ENCODE measurements at regions not wholly inside any gene's neighbourhood (a gene's known extent, or its start where the extent isn't known, plus 50 kb on each side); places are given as distances from the start of the nearest gene placed in this dataset.

DNA sequence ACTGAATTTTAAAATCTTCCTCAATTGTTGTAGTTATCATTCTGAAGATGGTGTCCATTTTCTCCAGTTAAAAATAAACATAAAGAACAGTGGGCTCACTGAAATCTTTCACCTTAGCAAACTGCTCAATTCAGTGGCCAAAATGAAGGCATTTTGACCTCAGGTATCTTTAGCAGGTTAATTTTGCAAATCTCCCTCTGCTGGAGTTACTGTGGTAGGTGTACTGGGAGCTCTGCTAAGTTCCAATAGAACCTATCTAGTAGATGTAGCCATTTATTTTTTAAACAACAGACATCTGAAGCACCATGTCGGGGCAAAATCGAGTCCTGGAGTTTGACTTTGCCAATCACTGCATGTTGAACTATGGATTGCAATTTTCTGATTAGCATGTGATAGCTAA, 177.1 kb downstream of the IRS1 start:
- DNase-seq = no peak

DNA sequence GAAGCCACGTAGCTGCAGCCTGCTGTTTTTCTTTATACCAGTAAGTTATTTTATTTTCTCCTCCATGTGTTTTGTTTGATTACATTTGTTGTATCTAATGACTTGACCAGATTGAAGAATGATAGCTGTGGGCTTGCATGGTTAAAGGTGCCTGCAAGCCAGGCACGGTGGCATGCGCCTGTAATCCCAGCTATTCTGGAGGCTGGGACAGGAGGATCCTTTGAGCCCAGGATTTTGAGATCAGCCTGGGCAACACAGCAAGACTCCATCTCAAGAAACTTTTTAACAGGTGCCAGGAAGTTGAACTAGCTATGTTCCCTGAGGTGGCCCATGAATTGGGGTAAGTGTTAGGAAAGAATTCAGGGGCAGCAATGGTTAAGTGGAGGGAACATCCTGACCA, 179.4 kb downstream of the IRS1 start:
- DNase-seq = no peak

DNA sequence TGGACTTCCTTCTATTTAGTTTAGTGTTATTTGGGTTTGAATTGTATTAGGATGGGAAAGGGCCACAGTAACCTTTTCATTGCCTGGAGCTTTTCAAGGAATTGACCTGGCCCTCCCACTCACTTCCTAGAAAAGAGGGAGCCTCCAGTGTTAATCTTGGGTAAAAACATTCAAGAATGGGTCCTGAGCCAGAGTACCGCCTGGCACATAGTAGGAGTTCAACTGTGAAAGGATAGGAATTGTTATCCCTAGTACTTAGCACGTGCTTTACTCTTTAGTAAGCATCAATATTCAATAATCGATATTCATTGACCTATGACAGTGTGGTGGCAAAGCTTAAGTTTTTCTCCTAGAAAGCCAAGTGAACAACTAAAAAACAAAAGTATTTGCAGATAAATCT, 179.9 kb downstream of the IRS1 start:
- no peak for DNase-seq

DNA sequence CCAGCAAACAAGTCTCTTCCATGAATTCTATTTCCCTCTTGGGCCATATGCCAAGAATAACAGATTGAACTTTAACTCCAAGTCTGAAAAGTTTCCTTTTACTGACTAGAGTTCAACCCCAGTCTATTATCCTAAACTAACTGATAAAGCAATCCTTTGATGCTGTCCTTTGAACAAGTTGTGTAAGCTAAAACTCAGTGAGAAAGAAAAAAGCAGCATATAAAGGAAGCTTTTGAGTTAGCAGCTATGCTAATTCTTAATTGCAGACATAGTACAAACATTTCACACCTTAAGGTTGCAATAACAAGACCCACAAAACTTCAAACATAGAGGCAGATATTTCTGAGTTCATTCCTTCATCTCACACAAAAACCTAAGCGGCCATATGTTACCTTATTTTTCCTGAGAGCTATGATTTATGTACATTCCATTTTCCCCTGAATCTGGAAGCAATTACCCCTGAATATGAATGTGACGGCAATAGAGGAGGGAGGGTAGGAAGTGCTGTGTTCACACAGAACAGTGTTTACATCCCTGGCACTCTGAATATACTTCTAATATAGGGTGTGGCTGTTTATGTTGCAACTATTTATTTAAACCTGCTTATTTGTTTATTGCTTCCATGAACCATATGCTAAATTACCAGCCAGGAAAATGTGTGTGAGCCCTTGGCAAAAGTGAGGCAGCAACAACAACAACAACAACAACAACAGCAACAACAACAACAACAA, 180.6 kb downstream of the IRS1 start:
- no peak for DNase-seq

DNA sequence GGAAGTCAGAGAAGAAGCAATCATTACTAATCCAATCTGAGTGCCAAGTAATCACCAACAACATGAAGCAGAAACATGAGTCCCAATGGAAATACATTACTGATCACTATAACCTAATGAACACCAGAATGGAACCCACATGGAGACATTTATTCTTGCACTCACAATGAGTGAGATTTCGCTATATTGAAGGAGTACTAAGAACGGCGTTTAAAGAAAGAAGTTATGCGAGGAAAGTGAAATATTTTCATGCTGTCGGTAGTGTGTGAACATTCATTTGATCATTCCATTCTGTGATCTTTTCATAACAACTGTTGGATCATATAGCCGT, 181.1 kb downstream of the IRS1 start:
- no peak for DNase-seq

DNA sequence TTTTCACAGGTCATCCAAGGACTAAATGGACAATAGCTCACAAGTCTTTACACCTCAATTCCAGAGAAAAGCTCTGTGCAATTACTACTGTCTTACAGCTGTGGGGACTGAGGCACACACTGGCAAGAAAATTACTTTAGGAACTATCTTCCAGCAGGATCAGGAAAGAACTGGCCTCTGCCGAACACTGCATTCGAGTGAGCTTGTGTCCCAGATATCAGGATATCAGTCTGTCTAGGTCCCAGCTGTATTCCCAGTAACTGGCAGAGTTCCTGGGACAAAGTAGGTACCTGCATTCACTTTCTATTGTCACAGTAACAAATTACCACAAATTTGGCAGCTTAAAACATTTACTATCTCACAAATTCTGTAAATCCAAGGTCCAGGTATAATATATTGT, 183.7 kb downstream of the IRS1 start:
- no peak for DNase-seq

DNA sequence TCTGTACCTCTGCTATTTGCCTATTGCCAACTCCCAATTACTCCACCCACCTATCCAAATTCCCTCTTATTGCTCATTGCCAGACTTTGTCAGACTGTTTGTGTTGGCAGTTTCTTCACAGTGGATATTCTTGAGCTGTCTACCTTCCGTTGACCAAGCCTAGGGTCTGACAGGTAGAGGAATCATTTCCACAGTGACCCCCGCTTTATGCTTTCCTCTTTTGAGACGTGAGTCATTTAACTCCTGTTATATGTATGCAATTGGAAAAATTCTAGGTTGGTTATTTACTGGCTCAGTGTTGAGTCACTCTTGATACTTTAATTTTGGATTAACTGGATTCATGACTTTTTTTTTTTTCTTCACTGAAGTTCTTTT, 187.7 kb downstream of the IRS1 start:
- no peak for DNase-seq

DNA sequence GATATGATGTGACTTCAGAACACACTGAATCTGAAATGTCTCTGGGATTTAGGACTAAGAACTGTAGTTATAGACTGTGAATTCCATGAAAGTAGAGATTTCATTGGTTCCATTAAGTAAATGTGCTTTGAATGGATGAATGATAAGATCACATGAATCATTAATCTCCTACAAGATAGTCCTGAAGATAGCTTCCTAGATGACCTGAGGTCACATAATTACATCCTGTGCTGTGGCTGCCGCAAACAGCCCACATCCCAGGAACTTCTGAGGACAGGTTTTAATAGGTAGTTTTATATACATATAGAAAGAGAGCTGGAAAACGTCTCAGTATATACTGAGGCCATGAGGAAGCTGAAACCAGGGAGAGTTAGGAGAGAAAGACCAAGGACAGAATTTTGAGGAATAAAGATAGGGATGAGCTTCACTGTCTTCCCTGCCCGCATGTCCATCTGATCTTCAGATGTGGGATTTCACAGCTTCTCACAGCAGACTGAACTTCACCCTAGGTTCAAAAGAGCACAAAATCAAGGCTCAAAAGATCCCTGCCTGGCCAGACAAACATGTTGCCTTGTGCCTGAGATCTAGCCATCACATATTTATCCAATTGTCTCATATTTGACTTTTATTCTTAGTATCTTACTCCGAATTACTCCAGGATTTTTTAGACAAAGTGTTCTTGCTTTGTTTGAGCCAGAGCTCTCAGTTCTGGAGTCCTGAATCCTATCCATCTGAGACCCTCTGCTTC, 188.2 kb downstream of the IRS1 start:
- DNase-seq = no peak

DNA sequence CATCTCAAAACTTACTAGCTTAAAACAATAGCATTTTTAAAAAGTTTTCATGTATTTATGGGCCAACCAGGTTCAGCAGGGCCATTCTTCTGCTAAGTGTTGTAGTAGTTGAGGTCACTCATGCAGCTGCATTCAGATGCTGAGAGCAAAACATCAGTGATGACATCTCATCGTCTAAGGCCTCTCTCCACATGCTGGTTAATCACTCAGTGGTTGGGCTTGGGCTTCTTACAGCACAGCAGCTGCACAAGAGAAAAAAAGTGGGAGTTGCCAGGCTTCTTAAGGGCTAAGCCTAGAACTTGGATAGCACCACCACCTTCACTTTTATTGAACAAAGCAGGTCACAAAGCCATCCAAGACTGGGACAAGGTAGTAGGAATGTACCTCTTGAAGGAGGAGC, 190.3 kb downstream of the IRS1 start:
- no peak for DNase-seq

DNA sequence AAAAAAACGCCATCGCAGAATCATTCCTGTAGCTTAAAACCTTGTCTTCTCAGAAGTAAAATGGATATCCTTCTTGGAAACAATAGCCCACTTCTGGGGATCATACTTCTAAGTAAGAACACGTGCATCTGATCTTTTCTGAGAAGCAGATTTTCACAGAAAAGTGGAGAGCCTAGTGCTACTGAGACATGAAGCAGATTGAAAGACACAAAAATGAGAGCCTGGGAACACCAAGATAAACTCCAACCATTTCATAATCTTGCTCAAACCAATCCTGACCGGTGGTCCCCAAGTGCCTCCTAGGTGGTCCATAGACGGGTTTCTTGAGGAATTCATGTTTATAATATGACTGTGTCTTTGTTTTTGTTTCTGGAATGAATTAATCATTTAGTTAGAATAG, 191.2 kb downstream of the IRS1 start:
- DNase-seq = no peak

DNA sequence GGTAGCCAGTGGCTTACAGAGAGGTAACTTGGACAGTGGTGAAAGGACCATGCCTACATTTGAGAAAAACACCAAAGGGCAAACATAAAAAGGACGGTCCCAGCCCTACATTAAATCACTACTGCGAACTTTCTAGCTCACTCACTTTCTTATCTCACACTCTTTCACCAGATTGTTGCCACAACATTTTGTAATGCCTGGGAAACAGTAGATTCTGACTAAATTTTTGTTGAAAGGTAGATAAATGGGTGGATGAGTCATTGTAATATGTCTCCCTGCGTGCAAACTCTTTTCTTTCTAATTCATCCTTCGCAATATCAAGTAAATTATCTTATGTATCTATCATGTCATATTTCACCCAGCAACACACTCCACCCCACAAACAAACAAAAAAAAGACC, 192.2 kb downstream of the IRS1 start:
- no peak for DNase-seq

DNA sequence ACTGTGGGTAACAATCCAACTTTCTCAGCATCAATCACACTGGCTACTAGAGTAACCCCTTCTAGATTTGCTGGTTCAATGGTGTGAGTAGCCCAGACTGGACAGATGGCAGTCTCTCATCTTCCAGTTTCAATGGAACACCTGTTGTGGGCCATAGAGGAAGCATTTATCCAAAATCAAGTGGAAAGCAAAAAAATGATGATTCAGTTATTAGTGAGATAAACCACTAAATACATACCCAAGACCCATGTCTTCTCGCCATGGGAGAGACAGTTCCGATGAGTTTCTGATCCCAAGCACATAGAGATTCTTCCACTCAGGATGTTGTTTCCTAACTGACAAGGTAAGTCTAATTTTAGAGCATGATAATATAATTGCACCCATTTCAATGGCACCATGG, 194.0 kb downstream of the IRS1 start:
- DNase-seq = no peak

DNA sequence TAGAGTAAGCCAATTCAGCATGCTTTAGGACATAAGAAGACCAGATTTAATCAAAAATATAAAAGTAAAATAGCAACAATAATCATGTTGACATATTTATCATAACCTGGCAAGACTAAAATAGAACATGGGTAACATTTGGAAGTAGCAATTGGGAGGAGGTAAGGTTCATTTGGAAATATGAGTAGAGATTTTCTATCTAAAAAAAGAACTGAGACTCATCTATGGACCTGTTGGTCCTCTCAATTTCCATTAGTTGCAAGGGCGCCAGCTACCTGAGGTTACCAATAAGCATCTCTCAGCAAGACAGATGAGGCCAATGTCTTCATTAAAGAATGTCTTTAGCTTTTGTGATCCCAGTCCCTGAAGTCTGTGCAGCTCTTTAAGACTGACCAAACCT, 196.0 kb downstream of the IRS1 start:
- DNase-seq = no peak

DNA sequence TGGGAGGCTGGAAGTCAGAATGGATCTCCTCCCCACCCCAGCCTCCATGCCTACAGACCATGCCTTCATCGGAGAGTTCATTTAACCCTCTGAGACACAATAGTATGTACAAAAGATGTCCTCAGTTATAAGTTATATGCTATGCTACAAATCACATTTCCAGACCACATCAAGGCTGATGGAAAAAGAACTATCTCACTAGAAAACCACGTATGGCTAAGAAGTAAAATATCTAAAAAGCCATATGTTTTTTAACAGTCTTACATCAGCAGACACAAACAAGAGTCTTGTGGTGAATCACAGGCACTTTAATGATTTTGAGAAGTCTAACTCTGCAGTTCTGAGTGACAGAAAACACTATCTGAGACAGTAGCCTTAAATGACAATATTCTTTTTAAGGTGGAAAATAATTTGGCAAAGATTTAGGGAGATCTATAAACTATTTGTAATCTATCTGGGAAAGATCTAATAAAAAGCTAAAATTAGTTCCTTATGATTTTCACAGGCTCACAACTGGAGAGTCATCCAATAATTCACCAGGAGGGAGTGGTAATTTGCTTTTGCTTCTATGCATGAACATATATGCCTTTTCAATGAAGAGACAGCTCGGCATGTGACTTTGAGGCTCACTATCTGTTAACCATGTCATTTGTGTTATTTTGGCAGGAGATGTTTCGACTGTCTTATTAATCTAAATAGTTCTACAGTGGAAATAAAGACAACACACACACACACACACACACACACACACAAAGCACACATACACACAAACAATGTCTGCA, 197.5 kb downstream of the IRS1 start:
- DNase-seq = no peak

DNA sequence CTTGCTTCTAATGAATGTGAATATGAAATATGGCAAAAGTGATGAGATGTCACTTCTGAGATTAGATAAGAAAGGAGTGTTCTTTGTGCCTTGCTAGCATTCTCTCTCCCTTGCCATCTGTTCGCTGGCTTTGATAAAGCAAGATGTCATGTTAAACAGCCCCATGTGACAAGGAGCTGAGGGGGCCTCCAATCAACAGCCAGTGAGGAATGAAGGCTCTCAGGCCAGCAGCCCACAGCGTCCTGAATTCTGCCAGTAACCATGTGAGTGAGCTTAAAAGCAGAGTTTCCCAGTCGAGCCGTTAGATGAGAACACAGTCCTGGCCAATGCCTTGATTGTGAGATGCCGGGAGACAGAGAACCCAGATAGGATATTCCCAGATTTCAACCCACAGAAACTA, 198.8 kb downstream of the IRS1 start:
- DNase-seq = no peak

DNA sequence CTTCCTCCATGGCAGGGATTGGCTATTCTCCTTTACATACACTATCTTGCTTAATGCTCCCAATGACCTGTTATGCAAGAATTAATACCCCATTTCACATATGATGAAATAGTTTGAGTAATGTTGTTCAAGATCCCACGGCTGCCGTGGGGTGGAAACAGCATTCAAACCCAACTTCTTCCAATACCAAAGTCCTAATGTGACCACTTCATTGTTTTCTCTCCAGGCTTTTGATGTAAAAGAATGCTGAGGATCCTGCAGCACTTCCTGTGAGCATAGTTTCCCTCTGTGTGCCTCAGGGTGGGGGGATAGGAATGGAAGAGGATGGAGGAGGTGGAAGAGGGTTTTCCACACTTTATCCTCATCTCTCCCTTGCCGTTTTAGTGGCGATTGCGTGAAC, 199.4 kb downstream of the IRS1 start:
- DNase-seq = no peak

DNA sequence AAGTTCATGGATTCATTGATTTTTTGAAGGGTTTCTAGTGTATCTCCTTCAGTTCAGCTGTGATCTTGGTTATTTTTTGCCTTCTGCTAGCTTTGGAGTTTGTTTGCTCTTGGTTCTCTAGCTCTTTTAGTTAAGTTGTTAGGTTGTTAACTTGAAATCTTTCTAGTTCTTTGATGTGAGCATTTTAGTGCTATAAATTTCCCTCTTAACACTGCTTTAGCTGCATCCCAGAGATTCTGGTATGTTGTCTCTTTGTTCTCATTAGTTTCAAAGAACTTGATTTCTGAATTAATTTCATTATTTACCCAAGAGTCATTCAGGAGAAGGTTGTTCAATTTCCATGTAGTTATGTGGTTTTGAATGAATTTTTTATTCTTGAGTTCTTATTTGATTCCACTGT, 210.6 kb downstream of the IRS1 start:
- DNase-seq = no peak

DNA sequence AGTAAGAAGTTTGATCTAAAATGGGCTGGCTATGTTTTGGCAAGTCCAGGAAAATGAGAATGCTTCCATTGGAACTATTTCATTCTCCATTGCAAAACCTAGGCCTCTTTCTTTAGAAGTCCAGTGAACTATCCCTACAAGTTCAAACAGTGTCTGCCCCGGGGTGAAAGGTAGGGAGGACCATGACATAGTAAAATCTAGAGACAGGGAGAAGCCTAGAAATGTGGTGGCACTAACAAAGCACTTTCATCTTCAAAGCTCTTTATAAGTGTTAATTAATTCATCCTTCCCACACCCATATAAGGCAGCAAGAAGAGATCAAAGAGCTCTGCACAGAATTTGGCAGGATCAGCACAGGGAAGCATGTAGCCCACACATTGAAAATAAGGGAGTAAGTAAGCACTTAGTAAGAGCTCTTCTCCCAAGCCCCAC, 214.5 kb downstream of the IRS1 start:
- DNase-seq = no peak

DNA sequence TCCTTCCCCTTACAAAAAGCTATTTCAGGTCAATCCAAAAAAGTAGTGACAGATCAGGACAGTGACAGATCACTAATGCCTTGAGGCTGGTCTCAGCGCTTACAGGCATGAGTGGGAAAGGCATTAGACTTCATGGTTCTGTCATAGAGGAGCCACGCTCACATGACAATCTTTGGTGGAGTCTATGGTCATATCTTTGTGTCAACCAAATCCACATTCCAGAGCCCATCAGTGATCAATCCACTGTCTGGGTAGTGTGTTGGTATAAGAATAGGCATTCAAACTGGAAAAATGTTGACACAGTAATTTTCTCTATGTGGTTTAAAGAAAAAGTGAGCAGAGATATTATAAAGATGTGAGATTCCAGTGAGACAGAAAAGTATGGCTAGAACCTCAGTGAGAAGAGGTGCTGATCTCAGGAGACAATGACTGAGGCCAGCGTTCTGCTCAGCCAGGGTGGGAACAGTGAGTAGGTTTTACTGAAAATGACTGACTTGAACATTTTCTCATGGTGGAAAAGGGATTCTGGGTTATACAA, 215.0 kb downstream of the IRS1 start:
- no peak for DNase-seq

DNA sequence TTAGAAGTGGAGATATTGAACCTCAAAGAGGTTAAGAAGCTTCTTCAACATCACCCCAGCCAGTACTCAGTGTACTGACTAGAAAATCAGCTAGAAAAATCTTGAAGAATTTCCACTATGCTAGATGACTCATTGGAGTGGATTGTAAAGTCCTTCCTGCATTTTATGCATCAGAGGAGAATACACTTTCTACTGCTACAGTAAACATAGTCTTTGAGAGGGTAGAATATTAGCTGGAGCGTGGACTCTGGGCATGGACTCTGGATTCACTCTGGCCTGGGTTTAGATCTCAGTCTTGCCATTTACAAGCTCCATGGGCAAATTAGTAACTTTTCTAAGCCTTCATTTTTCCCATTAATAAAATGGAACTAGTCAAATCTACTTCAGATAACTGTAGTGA, 215.9 kb downstream of the IRS1 start:
- DNase-seq = no peak

DNA sequence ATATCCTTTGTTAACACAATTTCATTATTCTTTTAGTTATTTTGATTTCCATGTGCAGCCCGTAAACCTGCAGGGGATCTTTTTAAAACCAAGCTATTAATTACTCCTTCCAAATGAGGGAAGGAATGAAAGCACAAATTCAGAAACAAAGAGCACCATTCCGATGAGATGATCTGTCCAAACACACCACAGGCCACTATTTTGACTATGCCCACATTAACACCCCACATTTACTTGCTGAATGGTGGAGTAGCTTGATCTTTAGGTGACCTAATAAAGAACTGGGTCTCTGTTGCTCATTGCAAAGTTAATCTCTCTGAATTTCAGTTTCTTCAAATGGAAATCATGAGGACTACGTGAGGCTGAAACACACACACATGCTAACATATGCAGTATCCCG, 218.0 kb downstream of the IRS1 start:
- no peak for DNase-seq

DNA sequence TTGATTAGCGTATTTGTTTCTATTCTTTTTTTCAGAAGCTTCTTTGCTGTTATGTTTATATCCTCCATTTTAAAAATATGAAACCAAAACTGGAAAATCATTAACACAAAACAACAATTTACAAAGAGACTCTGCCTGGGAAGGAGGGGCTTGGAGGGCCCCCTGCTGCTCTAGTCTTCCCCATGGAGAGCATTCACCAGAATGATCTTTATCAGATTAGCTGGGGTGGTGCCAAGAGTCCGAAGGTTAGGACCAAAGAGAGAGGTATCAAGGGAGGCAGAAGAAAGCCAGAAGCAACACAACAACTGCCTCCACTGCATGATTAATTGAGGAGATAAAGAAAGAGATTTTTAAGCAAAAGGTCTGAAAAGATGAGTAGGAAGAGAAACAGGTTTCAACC, 218.6 kb downstream of the IRS1 start:
- no peak for DNase-seq

DNA sequence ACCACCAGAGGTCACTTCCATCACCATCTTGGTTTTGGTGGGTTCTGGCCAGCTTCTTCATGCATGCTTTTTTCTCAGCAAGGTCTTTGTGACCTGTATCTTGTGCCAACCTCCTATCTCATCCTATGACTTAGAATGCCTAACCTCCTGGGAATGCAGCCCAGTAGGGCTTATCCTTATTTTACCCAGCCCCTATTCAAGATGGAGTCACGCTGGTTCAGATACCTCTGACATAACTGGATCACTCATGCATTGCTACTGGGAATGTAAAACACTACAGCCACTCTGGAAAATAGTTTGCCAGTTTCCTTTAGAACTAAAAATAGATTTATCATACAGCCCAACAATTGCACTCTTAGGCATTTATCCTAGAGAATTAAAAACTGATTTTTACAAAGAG, 219.2 kb downstream of the IRS1 start:
- no peak for DNase-seq

Measured in amygdala (tissue), 56 donors.